ENCODE measurements at regions not wholly inside any gene's neighbourhood (a gene's known extent, or its start where the extent isn't known, plus 50 kb on each side); places are given as distances from the start of the nearest gene placed in this dataset.

DNA sequence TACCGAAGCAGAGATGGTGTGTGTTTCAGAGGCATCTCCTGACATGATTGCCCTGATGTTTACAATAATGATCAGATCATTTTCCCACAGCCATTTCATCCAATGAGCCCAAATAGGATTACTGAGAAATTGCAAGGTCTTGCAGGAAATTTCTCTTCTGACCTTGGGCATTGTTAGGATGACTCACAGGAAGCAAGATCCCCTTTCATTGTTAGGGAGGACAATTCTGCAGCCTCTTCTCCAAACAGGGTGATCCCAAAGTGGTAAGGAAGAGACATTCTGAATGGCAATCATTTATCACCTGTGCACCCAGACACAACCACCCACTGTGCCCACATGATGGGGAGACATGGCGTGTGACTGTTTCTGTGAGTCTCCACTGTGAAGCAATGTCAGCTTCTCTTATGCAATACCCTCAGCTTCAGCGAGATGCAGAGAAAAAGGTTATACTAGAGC is 306.7 kb upstream of the XYLT1 start:
- TF ChIP-seq, protein P1, sequence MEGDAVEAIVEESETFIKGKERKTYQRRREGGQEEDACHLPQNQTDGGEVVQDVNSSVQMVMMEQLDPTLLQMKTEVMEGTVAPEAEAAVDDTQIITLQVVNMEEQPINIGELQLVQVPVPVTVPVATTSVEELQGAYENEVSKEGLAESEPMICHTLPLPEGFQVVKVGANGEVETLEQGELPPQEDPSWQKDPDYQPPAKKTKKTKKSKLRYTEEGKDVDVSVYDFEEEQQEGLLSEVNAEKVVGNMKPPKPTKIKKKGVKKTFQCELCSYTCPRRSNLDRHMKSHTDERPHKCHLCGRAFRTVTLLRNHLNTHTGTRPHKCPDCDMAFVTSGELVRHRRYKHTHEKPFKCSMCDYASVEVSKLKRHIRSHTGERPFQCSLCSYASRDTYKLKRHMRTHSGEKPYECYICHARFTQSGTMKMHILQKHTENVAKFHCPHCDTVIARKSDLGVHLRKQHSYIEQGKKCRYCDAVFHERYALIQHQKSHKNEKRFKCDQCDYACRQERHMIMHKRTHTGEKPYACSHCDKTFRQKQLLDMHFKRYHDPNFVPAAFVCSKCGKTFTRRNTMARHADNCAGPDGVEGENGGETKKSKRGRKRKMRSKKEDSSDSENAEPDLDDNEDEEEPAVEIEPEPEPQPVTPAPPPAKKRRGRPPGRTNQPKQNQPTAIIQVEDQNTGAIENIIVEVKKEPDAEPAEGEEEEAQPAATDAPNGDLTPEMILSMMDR (conservative IDR thresholded peaks at IDR 0.05; ENCODE audit: low read length) = no peak
- no peak for TF ChIP-seq EZH2phosphoT487 (IDR thresholded peaks at IDR 0.05; ENCODE audit: borderline replicate concordance, low read depth, low read length)
